Natural killer cell (primary cell): ENCODE measurements at regions not wholly inside any gene's neighbourhood (a gene's known extent, or its start where the extent isn't known, plus 50 kb on each side); places are given as distances from the start of the nearest gene placed in this dataset.

Experiments used
- ATAC-seq, 3 donors: fragments of 150-1000 bp in 2 of 3; fragments of 200-7000 bp in 1 of 3; cut with Tn5 transposase; 1 replicate in 1 of 3; 2 replicates in 2 of 3; pipeline ENCODE4 v1.10.0; 2021; ENCODE audit warnings: mild to moderate bottlenecking in 2 of 3, moderate library complexity in 2 of 3
- DNase-seq, 2 donors: peaks; one replicate each; pipeline versions ENCODE4 v3.0.0 to v3.0.0-alpha.2; 2013 to 2021; ENCODE audit warnings: mixed read lengths in 1 of 2
- H3K27ac ChIP-seq: one replicate; pipeline ENCODE4 v1.5.1; 2013; ENCODE audit warnings: mild to moderate bottlenecking, low read length
- H3K27me3 ChIP-seq: one replicate; pipeline ENCODE4 v1.6.1; 2013; ENCODE audit warnings: low read length; ENCODE audit not compliant: control insufficient read depth, insufficient read depth
- H3K36me3 ChIP-seq: one replicate; pipeline ENCODE4 v1.6.1; 2013; ENCODE audit warnings: low read length; ENCODE audit not compliant: control insufficient read depth, insufficient read depth
- H3K4me1 ChIP-seq: one replicate; pipeline ENCODE4 v1.6.1; 2013; ENCODE audit warnings: low read length; ENCODE audit not compliant: control insufficient read depth, insufficient read depth
- H3K4me3 ChIP-seq: one replicate; pipeline ENCODE4 v1.5.1; 2013; ENCODE audit warnings: low read length
- H3K9me3 ChIP-seq: one replicate; pipeline ENCODE4 v1.6.1; 2013; ENCODE audit warnings: low read length; ENCODE audit not compliant: control insufficient read depth, insufficient read depth
- H3K27ac Mint-ChIP-seq, 2 donors: one replicate each; pipeline ENCODE4 v1.8.0; 2022; ENCODE audit warnings: mild to moderate bottlenecking in 2 of 2, mixed read lengths in 2 of 2, moderate library complexity in 1 of 2
- H3K27me3 Mint-ChIP-seq, 2 donors: one replicate each; pipeline ENCODE4 v1.8.0; 2022; ENCODE audit warnings: low read depth in 2 of 2, mixed read lengths in 2 of 2
- H3K36me3 Mint-ChIP-seq: one replicate; pipeline ENCODE4 v1.8.0; 2022; ENCODE audit warnings: mixed read lengths
- H3K4me1 Mint-ChIP-seq, 2 donors: one replicate each; pipeline ENCODE4 v1.8.0; 2022; ENCODE audit warnings: mixed read lengths in 2 of 2
- H3K4me3 Mint-ChIP-seq: one replicate; pipeline ENCODE4 v1.8.0; 2022; ENCODE audit warnings: mild to moderate bottlenecking, moderate library complexity, mixed read lengths
- H3K9me3 Mint-ChIP-seq, 2 donors: one replicate each; pipeline ENCODE4 v1.8.0; 2022; ENCODE audit warnings: mixed read lengths in 2 of 2
- WGBS: methylation state at CpG from one replicate; pipeline ENCODE4 v1.1.7; 2013; ENCODE audit warnings: missing lambda C conversion rate; ENCODE audit not compliant: insufficient coverage; 5-methylcytosine and 5-hydroxymethylcytosine counted together
- intact Hi-C: fragments of 100-400 bp; cut with micrococcal nuclease; formaldehyde crosslinking; loops from one replicate; pipeline ENCODE4 v1.14.2; 2022
- TF ChIP-seq, protein P1 (sequence below): fragments of 200-600 bp; IDR thresholded peaks from one replicate; pipeline ENCODE4 v1.8.0; 2022; ENCODE audit warnings: antibody characterized with exemption

DNA sequence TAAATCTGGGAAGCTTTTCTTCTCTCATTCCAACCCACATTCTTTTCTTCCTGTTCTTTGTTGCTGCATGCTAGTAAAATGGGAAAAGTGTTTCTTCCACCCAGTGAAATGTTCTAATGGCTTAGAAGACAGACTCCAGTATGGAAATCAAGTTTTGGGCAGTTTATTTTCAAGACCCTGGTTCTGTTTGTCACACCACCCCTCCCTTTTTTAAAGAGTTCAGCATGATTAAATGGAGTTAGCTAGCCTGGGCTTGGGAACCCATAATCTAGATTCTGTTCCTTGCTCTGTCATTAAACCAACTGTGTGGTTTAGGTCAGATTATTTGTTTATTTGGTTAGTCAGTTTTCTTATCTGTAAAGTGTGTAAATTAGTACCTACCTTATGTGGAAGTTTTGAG is 151.8 kb upstream of the NT5C1B start:
- Mint-ChIP-seq H3K36me3 (no peaks in the 10 kb centered on the region), H3K27ac (no peak overlapping the region), H3K4me1 (no peaks in the 10 kb centered on the region), H3K27me3 (no peaks in the 10 kb centered on the region), H3K4me3 (no peak overlapping the region), H3K9me3 (peaks cover 4 to 17% of the 10 kb centered on the region in 2 donors)
- no peaks in the 10 kb centered on the region for H3K27me3 ChIP-seq
- H3K4me3 ChIP-seq, result no peak overlapping the region
- peaks cover 5% of the 10 kb centered on the region for H3K9me3 ChIP-seq
- H3K36me3 ChIP-seq, result no peaks in the 10 kb centered on the region
- intact Hi-C loops, result no loop called here
- TF ChIP-seq, protein P1, sequence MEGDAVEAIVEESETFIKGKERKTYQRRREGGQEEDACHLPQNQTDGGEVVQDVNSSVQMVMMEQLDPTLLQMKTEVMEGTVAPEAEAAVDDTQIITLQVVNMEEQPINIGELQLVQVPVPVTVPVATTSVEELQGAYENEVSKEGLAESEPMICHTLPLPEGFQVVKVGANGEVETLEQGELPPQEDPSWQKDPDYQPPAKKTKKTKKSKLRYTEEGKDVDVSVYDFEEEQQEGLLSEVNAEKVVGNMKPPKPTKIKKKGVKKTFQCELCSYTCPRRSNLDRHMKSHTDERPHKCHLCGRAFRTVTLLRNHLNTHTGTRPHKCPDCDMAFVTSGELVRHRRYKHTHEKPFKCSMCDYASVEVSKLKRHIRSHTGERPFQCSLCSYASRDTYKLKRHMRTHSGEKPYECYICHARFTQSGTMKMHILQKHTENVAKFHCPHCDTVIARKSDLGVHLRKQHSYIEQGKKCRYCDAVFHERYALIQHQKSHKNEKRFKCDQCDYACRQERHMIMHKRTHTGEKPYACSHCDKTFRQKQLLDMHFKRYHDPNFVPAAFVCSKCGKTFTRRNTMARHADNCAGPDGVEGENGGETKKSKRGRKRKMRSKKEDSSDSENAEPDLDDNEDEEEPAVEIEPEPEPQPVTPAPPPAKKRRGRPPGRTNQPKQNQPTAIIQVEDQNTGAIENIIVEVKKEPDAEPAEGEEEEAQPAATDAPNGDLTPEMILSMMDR, result no peak
- no peaks in the 10 kb centered on the region for H3K4me1 ChIP-seq
- H3K27ac ChIP-seq, result no peak overlapping the region
- no peak for ATAC-seq
- DNase-seq, result no peak

DNA sequence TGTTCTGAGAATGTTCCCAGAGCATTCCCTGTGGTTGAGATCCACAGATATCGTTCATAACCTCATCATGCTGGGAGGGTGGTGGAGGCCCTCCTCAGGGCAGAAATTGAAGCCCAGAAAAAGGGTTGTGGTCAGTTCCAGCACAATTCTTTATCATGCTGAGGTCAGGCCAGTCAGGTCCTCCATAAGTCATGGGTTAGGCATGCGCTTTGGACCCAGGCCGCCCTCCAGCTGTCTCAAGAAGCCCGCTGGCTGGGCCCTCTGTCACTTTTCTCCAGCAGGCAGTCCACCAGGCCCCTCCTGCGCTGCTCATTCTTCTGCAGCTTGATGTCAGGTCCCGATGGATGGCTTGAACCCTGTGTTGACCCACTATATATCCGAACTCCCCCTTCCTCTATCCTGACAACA is 151.1 kb upstream of the NT5C1B start:
- H3K27me3 Mint-ChIP-seq, result no peaks in the 10 kb centered on the region
- Histone ChIP-seq H3K4me3 (no peak overlapping the region), H3K27me3 (no peaks in the 10 kb centered on the region), H3K9me3 (peaks cover 5% of the 10 kb centered on the region), H3K36me3 (no peaks in the 10 kb centered on the region), H3K27ac (no peak overlapping the region), H3K4me1 (no peaks in the 10 kb centered on the region)
- H3K9me3 Mint-ChIP-seq, result peaks cover 4 to 17% of the 10 kb centered on the region in 2 donors
- H3K27ac Mint-ChIP-seq, result no peak overlapping the region
- intact Hi-C loops, result no loop called here
- H3K4me3 Mint-ChIP-seq, result no peak overlapping the region
- no peak for ATAC-seq
- DNase-seq, result no peak
- no peaks in the 10 kb centered on the region for H3K36me3 Mint-ChIP-seq
- WGBS, result 88% methylated on average over 7 of the region's 7 CpGs
- H3K4me1 Mint-ChIP-seq, result no peaks in the 10 kb centered on the region
- TF ChIP-seq, protein P1, result no peak

DNA sequence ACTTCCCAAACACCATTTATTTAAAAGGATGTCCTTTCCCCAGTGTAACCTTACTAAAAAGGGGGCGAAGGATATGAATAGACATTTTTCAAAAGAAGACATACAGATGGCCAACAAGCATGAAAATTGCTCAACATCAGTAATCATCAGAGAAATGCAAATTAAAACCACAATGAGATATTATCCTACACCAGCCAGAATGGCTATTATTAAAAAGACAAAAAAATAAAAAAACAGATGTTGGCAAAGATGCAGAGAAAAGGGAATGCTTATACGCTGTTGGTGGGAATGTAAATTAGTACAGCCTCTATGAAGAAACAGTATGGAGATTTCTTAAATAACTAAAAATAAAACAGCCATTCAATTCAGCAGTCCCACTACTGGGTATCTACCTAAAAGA is 142.3 kb upstream of the NT5C1B start:
- TF ChIP-seq, protein P1, result no peak
- Histone ChIP-seq H3K4me1 (no peaks in the 10 kb centered on the region), H3K9me3 (peaks cover 3% of the 10 kb centered on the region), H3K27me3 (no peaks in the 10 kb centered on the region), H3K4me3 (no peak overlapping the region), H3K27ac (no peak overlapping the region), H3K36me3 (no peaks in the 10 kb centered on the region)
- DNase-seq (no peak), ATAC-seq (no peak)
- Mint-ChIP-seq H3K27me3 (no peaks in the 10 kb centered on the region), H3K27ac (no peak overlapping the region), H3K36me3 (peaks cover 6% of the 10 kb centered on the region), H3K4me1 (no peaks in the 10 kb centered on the region), H3K4me3 (no peak overlapping the region), H3K9me3 (peaks cover 3 to 14% of the 10 kb centered on the region in 2 donors)
- WGBS, result 100% methylated on average over 1 of the region's 2 CpGs
- intact Hi-C loops, result no loop called here

DNA sequence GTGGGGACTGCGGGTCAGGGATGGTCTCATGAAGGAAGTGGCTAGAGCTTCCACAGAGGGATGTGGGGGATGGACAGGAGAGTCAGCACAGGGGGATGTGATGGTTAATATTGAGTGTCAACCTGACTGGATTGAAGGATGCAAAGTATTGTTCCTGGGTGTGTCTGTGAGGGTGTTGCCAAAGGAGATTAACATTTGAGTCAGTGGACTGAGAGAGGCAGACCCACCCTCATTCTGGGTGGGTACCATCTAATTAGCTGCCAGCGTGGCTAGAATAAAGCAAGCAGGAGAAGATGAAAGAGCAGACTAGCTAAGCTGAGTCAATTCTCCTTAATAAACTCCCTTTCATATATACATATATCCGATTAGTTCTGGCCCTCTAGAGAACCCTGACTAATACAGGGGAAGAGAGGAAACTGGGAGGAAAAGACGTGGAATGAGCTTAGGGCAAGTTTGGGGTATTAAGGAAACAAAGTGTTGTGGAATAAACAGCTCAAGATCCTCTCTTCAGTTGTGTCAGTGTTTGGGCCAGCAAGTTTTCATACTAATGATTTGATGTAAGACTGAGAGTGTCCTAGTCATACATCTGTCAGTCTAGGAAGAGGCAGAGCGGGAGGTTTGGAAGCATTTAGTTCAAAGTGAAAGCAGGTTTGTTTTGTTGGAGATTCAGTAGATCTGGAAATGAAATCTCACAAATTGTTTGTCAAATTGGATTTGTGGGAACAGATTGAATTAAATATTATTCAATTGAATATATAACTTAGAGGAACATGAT is 135.2 kb upstream of the NT5C1B start:
- ATAC-seq, result no peak
- Mint-ChIP-seq H3K27me3 (no peaks in the 10 kb centered on the region), H3K4me1 (no peaks in the 10 kb centered on the region), H3K9me3 (peaks cover 12 to 17% of the 10 kb centered on the region in 2 donors), H3K27ac (no peak overlapping the region), H3K4me3 (no peak overlapping the region), H3K36me3 (peaks cover 5% of the 10 kb centered on the region)
- Histone ChIP-seq H3K9me3 (no peaks in the 10 kb centered on the region), H3K36me3 (no peaks in the 10 kb centered on the region), H3K27me3 (no peaks in the 10 kb centered on the region), H3K4me3 (no peak overlapping the region), H3K4me1 (no peaks in the 10 kb centered on the region), H3K27ac (no peak overlapping the region)
- DNase-seq, result no peak
- intact Hi-C loops, result no loop called here
- WGBS, result 87% methylated on average over 4 of the region's 5 CpGs
- TF ChIP-seq, protein P1, result no peak
